DOHH2 (cell line): ENCODE measurements at regions not wholly inside any gene's neighbourhood (a gene's known extent, or its start where the extent isn't known, plus 50 kb on each side); places are given as distances from the start of the nearest gene placed in this dataset.

Source experiments
- H3F3A ChIP-seq: fragments of 200-600 bp; sonication (generic), shearing (Covaris generic); 2 replicates; pipeline ENCODE4 v1.6.0; 2016; ENCODE audit warnings: antibody characterized with exemption, mild to moderate bottlenecking; ENCODE audit not compliant: control insufficient read depth, insufficient read depth
- H3K27ac ChIP-seq: fragments of 200-600 bp; sonication (generic); 2 replicates; pipeline ENCODE4 v1.5.1; 2014; ENCODE audit warnings: low read depth, mild to moderate bottlenecking, low read length, moderate library complexity
- H3K27me3 ChIP-seq: fragments of 200-600 bp; sonication (generic); 2 replicates; pipeline ENCODE4 v1.6.1; 2014; ENCODE audit warnings: mild to moderate bottlenecking, low read length, mixed read lengths; ENCODE audit not compliant: control insufficient read depth
- H3K36me3 ChIP-seq: fragments of 200-600 bp; sonication (generic); 2 replicates; pipeline ENCODE4 v1.6.1; 2014; ENCODE audit warnings: mild to moderate bottlenecking, low read length, moderate library complexity, mixed read lengths; ENCODE audit not compliant: control insufficient read depth
- H3K4me1 ChIP-seq: fragments of 200-600 bp; sonication (generic); 2 replicates; pipeline ENCODE4 v1.6.1; 2014; ENCODE audit warnings: mild to moderate bottlenecking, low read length, mixed read lengths; ENCODE audit not compliant: control insufficient read depth
- H3K4me2 ChIP-seq: fragments of 200-600 bp; sonication (generic); 2 replicates; pipeline ENCODE4 v1.6.0; 2014; ENCODE audit warnings: mild to moderate bottlenecking, low read length, moderate library complexity
- H3K4me3 ChIP-seq: fragments of 200-600 bp; sonication (generic); 2 replicates; pipeline ENCODE4 v1.5.1; 2014; ENCODE audit warnings: mild to moderate bottlenecking, low read length, mixed read lengths
- H3K79me2 ChIP-seq: fragments of 200-600 bp; sonication (generic); 2 replicates; pipeline ENCODE4 v1.6.1; 2014; ENCODE audit warnings: mild to moderate bottlenecking, low read length, mixed read lengths; ENCODE audit not compliant: control insufficient read depth
- H3K9me2 ChIP-seq: fragments of 200-600 bp; sonication (generic); replicated peaks from 2 replicates; pipeline ENCODE4 v1.6.1; 2014; ENCODE audit warnings: mild to moderate bottlenecking, low read length, mixed read lengths; ENCODE audit not compliant: control insufficient read depth
- H3K9me3 ChIP-seq: fragments of 200-600 bp; sonication (generic); 2 replicates; pipeline ENCODE4 v1.6.1; 2014; ENCODE audit warnings: antibody characterized with exemption, low read length, mixed read lengths; ENCODE audit not compliant: control insufficient read depth, insufficient read depth
- H4K20me1 ChIP-seq: fragments of 200-600 bp; sonication (generic); 2 replicates; pipeline ENCODE4 v1.6.0; 2014; ENCODE audit warnings: low read depth, mild to moderate bottlenecking, antibody characterized with exemption, low read length, moderate library complexity; ENCODE audit not compliant: control insufficient read depth, insufficient read depth
- CTCF ChIP-seq: fragments of 200-600 bp; sonication (generic); IDR thresholded peaks from one replicate; pipeline ENCODE4 v1.5.1; 2014; ENCODE audit warnings: antibody characterized with exemption, mild to moderate bottlenecking, low read depth, low read length; ENCODE audit not compliant: poor library complexity, severe bottlenecking
- EZH2phosphoT487 ChIP-seq: fragments of 200-600 bp; sonication (generic); IDR thresholded peaks from 2 replicates; pipeline ENCODE4 v1.6.1; 2017; ENCODE audit warnings: borderline replicate concordance, mild to moderate bottlenecking, antibody characterized with exemption, low read length, moderate library complexity, mixed read lengths

- no peaks in the 10 kb centered on the region for H3F3A ChIP-seq
- H3K9me2 ChIP-seq, result no peaks in the 10 kb centered on the region
- H4K20me1 ChIP-seq, result no peaks in the 10 kb centered on the region
- no peak overlapping the region for H3K27ac ChIP-seq
- H3K36me3 ChIP-seq, result no peaks in the 10 kb centered on the region
- 0 out of 2 replicates have a peak, but pooled peaks cover 3% of the 10 kb centered on the region for H3K27me3 ChIP-seq
- H3K4me3 ChIP-seq, result no peak overlapping the region
- TF ChIP-seq EZH2phosphoT487 (no peak), CTCF (no peak)
- no peaks in the 10 kb centered on the region for H3K9me3 ChIP-seq
- H3K4me2 ChIP-seq, result no peak overlapping the region
- H3K79me2 ChIP-seq, result no peaks in the 10 kb centered on the region
- H3K4me1 ChIP-seq, result no peaks in the 10 kb centered on the region
Measured at GRCh38 chr5:159567461-159567860, 237.2 kb upstream of the IL12B start.

- TF ChIP-seq CTCF (no peak), EZH2phosphoT487 (no peak)
- H3K36me3 ChIP-seq, result no peaks in the 10 kb centered on the region
- no peak overlapping the region for H3K4me2 ChIP-seq
- no peaks in the 10 kb centered on the region for H3K9me3 ChIP-seq
- H3K4me1 ChIP-seq, result no peaks in the 10 kb centered on the region
- 0 out of 2 replicates have a peak, but pooled peaks cover 3% of the 10 kb centered on the region for H3K27me3 ChIP-seq
- no peak overlapping the region for H3K4me3 ChIP-seq
- H3K9me2 ChIP-seq, result no peaks in the 10 kb centered on the region
- no peaks in the 10 kb centered on the region for H4K20me1 ChIP-seq
- no peak overlapping the region for H3K27ac ChIP-seq
- no peaks in the 10 kb centered on the region for H3K79me2 ChIP-seq
- no peaks in the 10 kb centered on the region for H3F3A ChIP-seq
Measured at GRCh38 chr5:159571501-159572244, 241.4 kb upstream of the IL12B start.

DNA sequence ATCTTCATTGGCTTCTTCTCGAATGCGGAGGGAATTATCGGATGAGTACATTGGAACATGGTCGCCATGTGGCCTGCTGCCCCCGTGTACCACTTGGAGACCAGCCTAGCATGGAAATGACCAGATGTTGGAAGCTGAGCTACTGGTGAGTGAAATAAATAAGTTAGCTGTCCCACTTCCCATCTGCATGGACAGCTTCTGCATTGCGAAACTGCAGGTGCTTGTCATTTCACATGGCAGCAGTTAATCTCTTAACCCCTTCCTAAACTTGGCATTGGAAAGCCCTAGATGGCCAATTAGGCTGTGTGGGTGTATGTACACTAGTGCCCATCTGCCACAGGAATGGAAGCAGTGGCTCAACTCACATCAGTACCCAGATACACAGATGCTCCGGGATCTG lies 246.6 kb upstream of the IL12B start:
- H3K9me2 ChIP-seq, result no peaks in the 10 kb centered on the region
- H3F3A ChIP-seq, result no peaks in the 10 kb centered on the region
- H3K4me1 ChIP-seq, result no peaks in the 10 kb centered on the region
- H3K27ac ChIP-seq, result no peak overlapping the region
- no peaks in the 10 kb centered on the region for H3K79me2 ChIP-seq
- no peaks in the 10 kb centered on the region for H3K36me3 ChIP-seq
- no peaks in the 10 kb centered on the region for H3K9me3 ChIP-seq
- H3K4me2 ChIP-seq, result no peak overlapping the region
- H3K4me3 ChIP-seq, result no peak overlapping the region
- no peaks in the 10 kb centered on the region for H4K20me1 ChIP-seq
- H3K27me3 ChIP-seq, result no peaks in the 10 kb centered on the region
- no peak for TF ChIP-seq CTCF
- no peak for TF ChIP-seq EZH2phosphoT487
